ENCODE measurements at regions not wholly inside any gene's neighbourhood (a gene's known extent, or its start where the extent isn't known, plus 50 kb on each side); places are given as distances from the start of the nearest gene placed in this dataset.

GRCh38 chr1:228854907-228855306, 119.6 kb downstream of the RHOU start:
- Histone ChIP-seq H3K36me3 (no peaks in the 10 kb centered on the region), H3K4me1 (replicated peaks) (no peaks in the 10 kb centered on the region), H3K27me3 (replicated peaks; ENCODE audit: insufficient read depth) (no peaks in the 10 kb centered on the region), H3K27ac (no peak overlapping the region), H3K4me3 (no peak overlapping the region), H3K9me3 (no peaks in the 10 kb centered on the region)
- TF ChIP-seq POLR2A (IDR thresholded peaks at IDR 0.05) (no peak), POLR2AphosphoS5 (IDR thresholded peaks at IDR 0.05) (no peak)
- TF ChIP-seq, protein P1, sequence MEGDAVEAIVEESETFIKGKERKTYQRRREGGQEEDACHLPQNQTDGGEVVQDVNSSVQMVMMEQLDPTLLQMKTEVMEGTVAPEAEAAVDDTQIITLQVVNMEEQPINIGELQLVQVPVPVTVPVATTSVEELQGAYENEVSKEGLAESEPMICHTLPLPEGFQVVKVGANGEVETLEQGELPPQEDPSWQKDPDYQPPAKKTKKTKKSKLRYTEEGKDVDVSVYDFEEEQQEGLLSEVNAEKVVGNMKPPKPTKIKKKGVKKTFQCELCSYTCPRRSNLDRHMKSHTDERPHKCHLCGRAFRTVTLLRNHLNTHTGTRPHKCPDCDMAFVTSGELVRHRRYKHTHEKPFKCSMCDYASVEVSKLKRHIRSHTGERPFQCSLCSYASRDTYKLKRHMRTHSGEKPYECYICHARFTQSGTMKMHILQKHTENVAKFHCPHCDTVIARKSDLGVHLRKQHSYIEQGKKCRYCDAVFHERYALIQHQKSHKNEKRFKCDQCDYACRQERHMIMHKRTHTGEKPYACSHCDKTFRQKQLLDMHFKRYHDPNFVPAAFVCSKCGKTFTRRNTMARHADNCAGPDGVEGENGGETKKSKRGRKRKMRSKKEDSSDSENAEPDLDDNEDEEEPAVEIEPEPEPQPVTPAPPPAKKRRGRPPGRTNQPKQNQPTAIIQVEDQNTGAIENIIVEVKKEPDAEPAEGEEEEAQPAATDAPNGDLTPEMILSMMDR (IDR thresholded peaks at IDR 0.05) = no peak
- intact Hi-C loops (cut with DNase I) = no loop called here
- WGBS = 99% methylated on average over 3 of the region's 3 CpGs
- DNase-seq (ENCODE audit: low spot score) = no peak

- Histone ChIP-seq H3K27ac (no peak overlapping the region), H3K27me3 (replicated peaks; ENCODE audit: insufficient read depth) (no peaks in the 10 kb centered on the region), H3K4me3 (no peak overlapping the region), H3K36me3 (no peaks in the 10 kb centered on the region), H3K9me3 (no peaks in the 10 kb centered on the region), H3K4me1 (replicated peaks) (no peaks in the 10 kb centered on the region)
- intact Hi-C loops (cut with DNase I) = no loop called here
- TF ChIP-seq POLR2A (IDR thresholded peaks at IDR 0.05) (no peak), POLR2AphosphoS5 (IDR thresholded peaks at IDR 0.05) (no peak)
- TF ChIP-seq, protein P1 (IDR thresholded peaks at IDR 0.05) = no peak
- DNase-seq (ENCODE audit: low spot score) = no peak
These were observed 122.3 kb downstream of the RHOU start for GRCh38 chr1:228857611-228858010.

DNA sequence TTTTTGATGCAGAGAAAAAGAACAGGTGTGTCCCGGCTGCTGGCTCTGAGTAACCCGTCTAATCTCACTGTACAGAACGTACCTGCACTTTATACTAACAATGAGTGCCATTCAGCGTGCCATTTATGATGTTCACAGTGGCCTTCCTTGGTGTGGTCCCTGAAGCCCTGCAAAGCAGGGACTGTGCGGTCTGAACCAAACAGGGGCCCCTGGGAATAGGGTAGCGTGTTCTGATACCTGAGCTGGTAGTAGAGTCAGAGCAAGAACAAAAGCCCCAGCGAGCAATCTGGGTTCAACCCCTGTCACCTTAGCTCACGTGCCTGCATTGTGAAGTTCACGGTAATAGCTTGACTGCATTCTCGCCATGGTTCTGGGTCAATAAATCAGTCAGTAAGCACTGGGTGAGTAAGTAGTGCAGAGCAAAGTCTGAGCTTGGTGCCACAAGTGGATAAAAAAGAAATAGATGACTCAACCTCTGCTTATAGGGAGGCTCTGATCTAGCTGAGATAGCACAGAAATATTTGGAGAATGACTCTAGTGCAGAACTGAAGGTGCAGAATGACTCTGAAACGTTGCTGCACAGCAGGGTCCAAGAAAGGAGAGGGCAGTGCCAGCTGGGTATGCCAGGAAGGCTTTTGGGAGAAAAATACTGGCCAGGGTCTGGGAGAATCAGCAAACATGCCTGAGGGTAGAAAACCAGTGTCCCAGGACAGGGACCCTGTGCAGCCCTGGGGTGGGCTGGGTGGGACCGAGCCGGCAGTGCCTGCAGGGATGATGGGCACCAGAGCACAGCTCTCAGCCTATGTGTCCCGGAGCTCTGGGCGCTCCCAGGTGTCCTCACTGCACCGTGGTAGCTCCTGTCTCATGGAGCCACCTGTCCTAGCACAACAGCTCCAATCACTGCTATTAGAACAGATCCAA, 125.9 kb downstream of the RHOU start:
- DNase-seq (ENCODE audit: low spot score) = no peak
- WGBS = 58% methylated on average over 16 of the region's 16 CpGs
- no peak for TF ChIP-seq POLR2AphosphoS5 (IDR thresholded peaks at IDR 0.05)

DNA sequence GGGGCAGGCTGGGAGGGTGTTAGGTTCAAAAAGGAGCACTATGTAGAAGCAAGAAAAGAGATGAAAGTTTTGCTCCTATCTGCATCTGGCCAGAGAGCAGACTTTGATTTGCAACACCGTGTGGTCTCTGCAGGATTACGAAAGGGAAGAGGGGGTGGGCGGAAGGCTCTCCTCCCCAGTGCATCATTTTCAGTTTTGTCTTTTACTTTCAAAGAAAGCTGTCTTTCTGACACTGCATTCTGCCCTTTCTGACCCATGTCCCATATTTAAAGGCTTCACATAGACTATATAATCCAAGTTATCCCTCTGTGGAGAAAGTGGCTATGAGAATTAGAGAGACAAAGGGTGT, 126.5 kb downstream of the RHOU start:
- Histone ChIP-seq H3K4me3 (no peak overlapping the region), H3K36me3 (no peaks in the 10 kb centered on the region), H3K4me1 (replicated peaks) (peaks cover under 1% of the 10 kb centered on the region), H3K27ac (no peak overlapping the region), H3K9me3 (no peaks in the 10 kb centered on the region), H3K27me3 (replicated peaks; ENCODE audit: insufficient read depth) (no peaks in the 10 kb centered on the region)
- TF ChIP-seq POLR2AphosphoS5 (IDR thresholded peaks at IDR 0.05) = no peak
- no peak for TF ChIP-seq POLR2A (IDR thresholded peaks at IDR 0.05)
- TF ChIP-seq, protein P1 (IDR thresholded peaks at IDR 0.05) = no peak
- WGBS = 75% methylated on average over 3 of the region's 3 CpGs
- no peak for DNase-seq (ENCODE audit: low spot score)
- intact Hi-C loops (cut with DNase I) = no loop called here

More for the DNA sequence above, 125.9 kb downstream of the RHOU start:
- no peak overlapping the region for H3K4me3 ChIP-seq
- no peaks in the 10 kb centered on the region for H3K9me3 ChIP-seq
- H3K36me3 ChIP-seq = no peaks in the 10 kb centered on the region
- H3K4me1 ChIP-seq (replicated peaks) = no peaks in the 10 kb centered on the region
- intact Hi-C loops (cut with DNase I) = no loop called here
- H3K27me3 ChIP-seq (replicated peaks; ENCODE audit: insufficient read depth) = no peaks in the 10 kb centered on the region
- no peak overlapping the region for H3K27ac ChIP-seq

GRCh38 chr1:228862542-228863505, 127.5 kb downstream of the RHOU start:
- H3K27me3 ChIP-seq (replicated peaks; ENCODE audit: insufficient read depth) = no peaks in the 10 kb centered on the region
- 88% methylated on average over 13 of the region's 13 CpGs for WGBS
- H3K9me3 ChIP-seq = no peaks in the 10 kb centered on the region
- H3K36me3 ChIP-seq = no peaks in the 10 kb centered on the region
- H3K4me3 ChIP-seq = no peak overlapping the region
- peaks cover 4% of the 10 kb centered on the region for H3K4me1 ChIP-seq (replicated peaks)
- TF ChIP-seq, protein P1 (IDR thresholded peaks at IDR 0.05) = no peak
- no peak for TF ChIP-seq POLR2A (IDR thresholded peaks at IDR 0.05)
- no peak overlapping the region for H3K27ac ChIP-seq
- intact Hi-C loops (cut with DNase I) = no loop called here
- DNase-seq (ENCODE audit: low spot score) = no peak

Measured in prostate gland (tissue), 2 donors.